ENCODE measurements at regions not wholly inside any gene's neighbourhood (a gene's known extent, or its start where the extent isn't known, plus 50 kb on each side); places are given as distances from the start of the nearest gene placed in this dataset.

DNA sequence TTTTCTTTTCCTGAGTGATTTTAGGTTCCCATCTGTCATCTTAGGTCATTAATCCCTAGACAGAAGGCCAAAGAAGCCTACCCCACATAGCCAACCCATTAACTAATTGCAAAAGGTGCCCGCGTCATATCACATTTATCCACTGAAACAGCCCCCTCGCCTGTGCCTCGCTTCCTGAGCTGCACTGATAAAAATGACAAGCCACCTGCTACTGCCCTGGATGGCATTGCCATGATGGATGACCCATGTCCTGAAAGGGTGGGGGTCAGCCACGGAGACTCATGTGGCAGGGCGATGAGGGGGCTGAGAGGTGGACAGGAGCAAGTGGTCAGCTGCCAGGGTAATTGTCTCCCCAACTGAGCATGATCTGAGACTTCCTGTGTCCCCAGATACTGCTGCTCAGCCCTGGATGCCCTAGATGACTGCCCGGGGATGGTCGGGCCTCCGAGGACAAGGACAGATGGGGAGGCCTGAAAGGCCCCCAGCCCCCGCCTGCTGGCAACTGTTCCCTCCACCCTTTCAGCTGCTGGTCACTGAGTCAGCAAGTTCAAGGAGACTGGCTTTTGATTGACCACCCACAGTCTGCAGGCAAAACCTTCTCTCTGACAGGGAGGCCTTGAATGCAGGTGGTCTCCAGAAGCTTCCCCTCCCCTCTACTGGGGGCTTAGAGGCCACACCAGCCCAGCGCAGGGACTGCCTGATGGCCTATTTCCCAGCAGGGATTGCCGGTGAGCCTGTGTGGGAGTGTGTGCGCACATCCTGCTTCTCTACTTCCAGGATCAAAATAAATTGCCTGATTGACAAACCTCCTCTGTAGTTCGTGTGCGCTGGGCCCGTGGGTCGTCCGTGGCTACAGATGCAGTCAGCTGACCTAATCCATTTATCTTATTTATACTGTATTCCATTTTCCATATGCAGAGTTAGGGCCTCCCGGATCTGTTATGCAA lies 496.3 kb downstream of the BCOR start:
- H3K4me3 ChIP-seq (ENCODE audit: low read depth, low read length), result no peak overlapping the region
- no peaks in the 10 kb centered on the region for H3K27me3 ChIP-seq (ENCODE audit: control insufficient read depth, insufficient read depth, low read length)
- TF ChIP-seq, protein P1, sequence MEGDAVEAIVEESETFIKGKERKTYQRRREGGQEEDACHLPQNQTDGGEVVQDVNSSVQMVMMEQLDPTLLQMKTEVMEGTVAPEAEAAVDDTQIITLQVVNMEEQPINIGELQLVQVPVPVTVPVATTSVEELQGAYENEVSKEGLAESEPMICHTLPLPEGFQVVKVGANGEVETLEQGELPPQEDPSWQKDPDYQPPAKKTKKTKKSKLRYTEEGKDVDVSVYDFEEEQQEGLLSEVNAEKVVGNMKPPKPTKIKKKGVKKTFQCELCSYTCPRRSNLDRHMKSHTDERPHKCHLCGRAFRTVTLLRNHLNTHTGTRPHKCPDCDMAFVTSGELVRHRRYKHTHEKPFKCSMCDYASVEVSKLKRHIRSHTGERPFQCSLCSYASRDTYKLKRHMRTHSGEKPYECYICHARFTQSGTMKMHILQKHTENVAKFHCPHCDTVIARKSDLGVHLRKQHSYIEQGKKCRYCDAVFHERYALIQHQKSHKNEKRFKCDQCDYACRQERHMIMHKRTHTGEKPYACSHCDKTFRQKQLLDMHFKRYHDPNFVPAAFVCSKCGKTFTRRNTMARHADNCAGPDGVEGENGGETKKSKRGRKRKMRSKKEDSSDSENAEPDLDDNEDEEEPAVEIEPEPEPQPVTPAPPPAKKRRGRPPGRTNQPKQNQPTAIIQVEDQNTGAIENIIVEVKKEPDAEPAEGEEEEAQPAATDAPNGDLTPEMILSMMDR (IDR thresholded peaks at IDR 0.05; ENCODE audit: insufficient read depth, low read length, severe bottlenecking), result no peak
- no peaks in the 10 kb centered on the region for H3K36me3 ChIP-seq (ENCODE audit: control insufficient read depth, insufficient read depth, low read length)
- FAIRE-seq (no peak), DNase-seq (ENCODE audit: low read depth) (no peak)

DNA sequence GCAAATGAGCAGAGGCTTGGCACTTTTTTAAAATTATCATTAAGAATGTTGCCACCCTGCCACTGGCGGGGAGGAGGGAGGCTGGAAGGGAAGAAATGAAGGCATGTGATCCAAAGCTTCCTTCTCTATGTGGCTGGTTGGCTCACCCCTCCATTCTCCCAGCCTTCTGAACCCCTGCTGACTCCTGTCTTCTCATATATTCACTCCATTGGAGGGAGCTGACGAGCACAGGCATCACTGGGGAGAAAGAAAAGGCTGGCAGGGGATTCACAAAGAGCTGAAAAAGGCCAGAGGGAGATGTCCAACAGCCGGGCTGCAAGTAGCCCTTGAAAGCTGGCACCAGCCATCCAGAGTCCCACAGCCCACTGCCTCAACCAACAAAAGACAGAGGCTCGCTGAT lies 495.6 kb downstream of the BCOR start:
- TF ChIP-seq, protein P1 (IDR thresholded peaks at IDR 0.05; ENCODE audit: insufficient read depth, low read length, severe bottlenecking), result no peak
- no peaks in the 10 kb centered on the region for H3K27me3 ChIP-seq (ENCODE audit: control insufficient read depth, insufficient read depth, low read length)
- H3K36me3 ChIP-seq (ENCODE audit: control insufficient read depth, insufficient read depth, low read length), result no peaks in the 10 kb centered on the region
- FAIRE-seq (no peak), DNase-seq (ENCODE audit: low read depth) (no peak)
- H3K4me3 ChIP-seq (ENCODE audit: low read depth, low read length), result no peak overlapping the region

DNA sequence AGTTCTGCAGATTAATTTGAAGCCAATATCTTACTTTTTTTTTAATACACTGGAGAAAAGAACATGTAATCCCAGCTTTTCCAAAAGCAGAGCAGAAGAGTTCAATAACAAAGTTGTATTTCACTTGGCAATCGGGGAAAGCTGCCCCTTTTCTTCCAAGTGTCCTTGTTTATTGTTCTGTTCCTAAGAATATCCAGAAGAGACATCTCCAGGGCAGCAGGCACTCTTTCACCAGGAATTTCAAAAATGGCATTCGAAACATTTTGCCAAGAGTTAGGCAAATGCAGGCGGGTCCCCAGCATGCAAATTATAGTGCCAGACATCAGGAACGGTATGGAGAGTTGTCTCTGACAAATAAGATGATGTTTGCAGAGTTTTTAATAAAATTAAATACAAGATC lies 494.5 kb downstream of the BCOR start:
- no peak overlapping the region for H3K4me3 ChIP-seq (ENCODE audit: low read depth, low read length)
- FAIRE-seq (no peak), DNase-seq (ENCODE audit: low read depth) (no peak)
- no peaks in the 10 kb centered on the region for H3K27me3 ChIP-seq (ENCODE audit: control insufficient read depth, insufficient read depth, low read length)
- TF ChIP-seq, protein P1 (IDR thresholded peaks at IDR 0.05; ENCODE audit: insufficient read depth, low read length, severe bottlenecking), result no peak
- no peaks in the 10 kb centered on the region for H3K36me3 ChIP-seq (ENCODE audit: control insufficient read depth, insufficient read depth, low read length)

DNA sequence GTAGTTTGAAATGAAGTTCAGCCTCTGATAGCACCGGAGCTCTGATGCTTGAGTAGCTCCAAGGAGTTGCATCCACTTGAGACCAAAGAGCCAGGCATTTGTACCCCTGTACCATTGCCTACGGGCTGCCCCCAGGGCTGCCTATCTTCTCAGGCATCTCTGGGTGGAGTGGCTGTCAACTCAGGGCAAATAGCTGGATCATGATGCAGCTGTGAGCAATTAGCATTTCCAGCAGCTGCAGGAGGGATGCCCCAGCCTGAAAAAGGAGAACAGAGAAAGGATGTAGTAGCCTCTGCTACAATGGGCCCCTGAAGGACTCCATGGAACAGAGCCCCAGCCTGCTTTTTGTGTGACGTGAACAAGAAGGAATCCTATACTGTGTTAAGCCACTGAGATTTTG lies 492.6 kb downstream of the BCOR start:
- H3K36me3 ChIP-seq (ENCODE audit: control insufficient read depth, insufficient read depth, low read length), result no peaks in the 10 kb centered on the region
- H3K27me3 ChIP-seq (ENCODE audit: control insufficient read depth, insufficient read depth, low read length), result no peaks in the 10 kb centered on the region
- DNase-seq (ENCODE audit: low read depth) (no peak), FAIRE-seq (no peak)
- no peak overlapping the region for H3K4me3 ChIP-seq (ENCODE audit: low read depth, low read length)
- TF ChIP-seq, protein P1 (IDR thresholded peaks at IDR 0.05; ENCODE audit: insufficient read depth, low read length, severe bottlenecking), result no peak

DNA sequence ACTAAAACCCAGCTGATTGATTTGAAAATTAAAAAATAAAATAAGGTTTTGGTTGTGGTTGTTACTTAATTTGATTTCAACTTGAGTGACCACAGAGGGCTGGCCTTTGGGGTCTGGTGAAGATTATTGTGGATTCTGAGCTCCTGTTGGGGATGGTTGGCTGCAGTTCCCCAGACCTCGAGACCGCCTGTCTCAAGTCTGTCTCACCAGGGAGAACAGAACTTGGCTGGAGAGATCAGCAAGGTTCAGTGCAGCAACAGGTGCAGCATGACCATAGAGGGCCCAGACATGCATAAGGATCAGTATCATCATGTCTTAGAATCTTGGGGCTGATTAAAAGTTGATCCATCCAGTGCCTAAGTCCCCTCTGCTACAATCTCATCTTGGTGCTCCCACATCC lies 491.9 kb downstream of the BCOR start:
- no peak for DNase-seq (ENCODE audit: low read depth)
- no peak for FAIRE-seq
- no peak overlapping the region for H3K4me3 ChIP-seq (ENCODE audit: low read depth, low read length)
- no peaks in the 10 kb centered on the region for H3K27me3 ChIP-seq (ENCODE audit: control insufficient read depth, insufficient read depth, low read length)
- H3K36me3 ChIP-seq (ENCODE audit: control insufficient read depth, insufficient read depth, low read length), result no peaks in the 10 kb centered on the region
- TF ChIP-seq, protein P1 (IDR thresholded peaks at IDR 0.05; ENCODE audit: insufficient read depth, low read length, severe bottlenecking), result no peak
